Effector memory CD4-positive, alpha-beta T cell (primary cell): ENCODE measurements at regions not wholly inside any gene's neighbourhood (a gene's known extent, or its start where the extent isn't known, plus 50 kb on each side); places are given as distances from the start of the nearest gene placed in this dataset.

Source experiments
- DNase-seq, 3 donors: peaks; one replicate each; pipeline ENCODE4 v3.0.0-alpha.2; 2020
- H3K27ac ChIP-seq: 2 replicates; pipeline ENCODE4 v1.7.0; 2013; ENCODE audit warnings: mild to moderate bottlenecking, low read length, moderate library complexity; ENCODE audit not compliant: insufficient read depth, poor library complexity, severe bottlenecking
- H3K27me3 ChIP-seq: replicated peaks from 2 replicates; pipeline ENCODE4 v1.7.0; 2013; ENCODE audit warnings: mild to moderate bottlenecking, low read length; ENCODE audit not compliant: insufficient read depth, control insufficient read depth, poor library complexity, severe bottlenecking
- H3K36me3 ChIP-seq: 2 replicates; pipeline ENCODE4 v1.7.0; 2013; ENCODE audit warnings: mild to moderate bottlenecking, low read length, moderate library complexity; ENCODE audit not compliant: control insufficient read depth, insufficient read depth
- H3K4me1 ChIP-seq: 2 replicates; pipeline ENCODE4 v1.7.0; 2013; ENCODE audit warnings: low read length, mild to moderate bottlenecking; ENCODE audit not compliant: control insufficient read depth, insufficient read depth, poor library complexity, severe bottlenecking
- H3K4me3 ChIP-seq: 2 replicates; pipeline ENCODE4 v1.7.0; 2013; ENCODE audit warnings: low read length, low read depth, mild to moderate bottlenecking; ENCODE audit not compliant: insufficient read depth, poor library complexity, severe bottlenecking
- H3K9me3 ChIP-seq: 2 replicates; pipeline ENCODE4 v1.7.0; 2013; ENCODE audit warnings: mild to moderate bottlenecking, low read length, moderate library complexity; ENCODE audit not compliant: control insufficient read depth

DNA sequence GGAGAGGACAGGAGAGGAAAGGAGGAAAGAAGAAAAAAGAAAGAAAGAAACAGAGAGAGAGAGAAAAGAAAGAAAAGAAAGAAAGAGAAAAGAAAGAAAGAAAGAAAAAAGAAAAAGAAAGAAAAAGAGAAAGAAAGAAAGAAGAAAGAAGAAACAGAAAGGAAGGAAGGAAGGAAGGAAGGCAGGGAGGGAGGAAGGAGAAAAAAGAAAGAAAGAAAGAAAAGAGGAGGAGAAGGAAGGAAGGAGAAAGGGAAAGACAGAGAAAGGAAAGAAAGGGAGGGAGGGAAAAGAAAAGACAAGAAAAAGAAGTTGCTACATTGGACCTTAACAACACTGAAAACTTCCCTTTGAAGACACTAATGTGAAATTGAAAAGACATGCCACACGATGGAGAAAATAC is 56.6 kb upstream of the CCL2 start:
- no peaks in the 10 kb centered on the region for H3K27me3 ChIP-seq
- H3K9me3 ChIP-seq: no peaks in the 10 kb centered on the region

DNA sequence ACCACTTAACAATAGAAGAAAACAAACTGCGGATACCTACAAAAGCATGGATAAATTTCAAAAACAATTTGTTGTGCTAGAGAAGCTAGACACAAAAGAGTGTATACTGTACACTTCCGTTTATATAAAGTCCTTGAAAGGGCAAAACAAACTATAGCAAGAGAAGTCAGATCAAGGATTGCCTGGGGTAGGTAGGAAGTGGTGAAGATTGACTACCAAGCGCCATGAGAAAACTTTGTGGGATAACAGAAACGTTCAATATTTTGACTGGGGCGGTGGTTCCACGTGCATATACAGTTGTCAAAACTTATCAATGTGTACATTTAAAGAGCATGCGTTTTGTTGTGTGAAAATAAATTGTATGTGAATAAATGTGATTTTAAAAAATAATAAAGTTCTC is 55.6 kb upstream of the CCL2 start:
- H3K9me3 ChIP-seq: no peaks in the 10 kb centered on the region
- no peaks in the 10 kb centered on the region for H3K27me3 ChIP-seq
- no peaks in the 10 kb centered on the region for H3K36me3 ChIP-seq
- H3K27ac ChIP-seq: no peak overlapping the region
- H3K4me1 ChIP-seq: no peaks in the 10 kb centered on the region
- no peak for DNase-seq
- no peak overlapping the region for H3K4me3 ChIP-seq

More for the DNA sequence above, 56.6 kb upstream of the CCL2 start:
- no peak overlapping the region for H3K27ac ChIP-seq
- no peak overlapping the region for H3K4me3 ChIP-seq
- no peaks in the 10 kb centered on the region for H3K4me1 ChIP-seq
- no peak for DNase-seq
- H3K36me3 ChIP-seq: no peaks in the 10 kb centered on the region

DNA sequence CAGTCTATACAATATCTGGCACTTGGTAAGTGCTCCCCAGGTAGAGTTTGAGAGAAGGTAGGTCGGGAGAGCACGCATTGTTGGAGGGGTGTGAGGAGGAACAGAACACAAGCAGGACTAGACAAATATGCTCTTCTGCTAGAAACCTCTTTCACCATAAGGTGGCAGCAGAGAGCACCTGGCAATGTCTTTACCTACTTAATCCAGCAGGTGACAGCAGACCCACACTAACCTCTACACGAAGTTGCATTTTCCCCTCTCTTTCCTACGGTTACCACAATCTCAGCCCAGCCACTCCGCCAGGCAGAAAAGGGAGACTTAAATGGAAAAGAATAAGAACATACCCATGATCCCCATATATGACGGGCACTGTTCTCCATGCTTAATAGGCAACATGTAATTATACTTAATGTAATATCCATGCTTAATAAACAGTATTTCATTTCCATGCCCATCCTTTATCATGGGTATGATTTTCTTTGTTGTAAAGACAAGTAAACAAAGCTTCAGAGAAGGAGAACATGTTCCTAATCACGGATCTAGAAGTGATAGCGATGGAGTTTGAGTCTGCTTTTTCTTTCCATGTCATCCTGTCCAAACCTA is 55.1 kb upstream of the CCL2 start:
- H3K4me3 ChIP-seq: no peak overlapping the region
- no peaks in the 10 kb centered on the region for H3K36me3 ChIP-seq
- H3K27me3 ChIP-seq: no peaks in the 10 kb centered on the region
- H3K27ac ChIP-seq: no peak overlapping the region
- DNase-seq: peak; percentile 21 to 50 (median 23)
- H3K9me3 ChIP-seq: no peaks in the 10 kb centered on the region
- no peaks in the 10 kb centered on the region for H3K4me1 ChIP-seq

DNA sequence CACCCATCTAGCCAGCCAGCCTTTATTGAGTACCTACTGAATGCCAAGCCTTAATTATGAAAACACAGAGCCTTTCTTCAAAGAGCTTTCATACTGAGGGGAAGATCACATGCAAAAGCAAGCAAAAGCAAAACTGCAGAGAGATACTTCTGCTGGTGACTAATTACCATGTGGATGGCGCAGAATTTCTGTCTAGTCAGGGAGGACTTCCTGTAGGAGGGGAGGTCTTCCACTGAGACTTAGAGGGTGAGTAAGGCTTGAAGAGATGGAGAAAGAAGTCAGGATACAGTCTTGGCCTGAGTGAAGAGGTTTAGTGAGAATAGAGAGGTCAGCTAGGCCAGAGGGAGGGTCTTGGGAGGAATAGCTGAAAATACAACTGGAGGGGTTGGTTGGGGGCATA is 53.9 kb upstream of the CCL2 start:
- no peaks in the 10 kb centered on the region for H3K4me1 ChIP-seq
- H3K27me3 ChIP-seq: no peaks in the 10 kb centered on the region
- no peaks in the 10 kb centered on the region for H3K9me3 ChIP-seq
- DNase-seq: no peak
- H3K36me3 ChIP-seq: no peaks in the 10 kb centered on the region
- H3K27ac ChIP-seq: no peak overlapping the region
- no peak overlapping the region for H3K4me3 ChIP-seq

DNA sequence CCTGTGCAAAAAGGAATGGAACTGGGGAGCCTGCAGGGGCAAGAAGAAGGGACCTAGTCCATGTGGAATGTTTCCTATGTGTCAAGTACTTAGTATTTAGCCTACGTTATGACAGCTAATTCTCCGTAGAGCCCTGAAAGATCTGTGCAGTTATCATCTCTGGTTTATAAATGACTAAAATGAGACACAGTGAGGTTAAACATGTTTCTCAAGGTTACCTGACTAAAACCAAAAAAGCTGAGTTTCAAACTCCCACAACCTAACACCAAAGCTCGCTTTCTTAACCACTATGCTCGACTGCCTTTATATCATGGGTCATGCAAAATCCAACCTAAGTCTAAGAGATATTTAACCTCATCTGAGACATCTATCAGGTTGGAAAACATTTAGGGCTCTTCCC is 53.3 kb upstream of the CCL2 start:
- Histone ChIP-seq H3K27ac (no peak overlapping the region), H3K36me3 (no peaks in the 10 kb centered on the region), H3K27me3 (no peaks in the 10 kb centered on the region), H3K4me3 (no peak overlapping the region), H3K9me3 (no peaks in the 10 kb centered on the region), H3K4me1 (no peaks in the 10 kb centered on the region)
- DNase-seq: no peak

DNA sequence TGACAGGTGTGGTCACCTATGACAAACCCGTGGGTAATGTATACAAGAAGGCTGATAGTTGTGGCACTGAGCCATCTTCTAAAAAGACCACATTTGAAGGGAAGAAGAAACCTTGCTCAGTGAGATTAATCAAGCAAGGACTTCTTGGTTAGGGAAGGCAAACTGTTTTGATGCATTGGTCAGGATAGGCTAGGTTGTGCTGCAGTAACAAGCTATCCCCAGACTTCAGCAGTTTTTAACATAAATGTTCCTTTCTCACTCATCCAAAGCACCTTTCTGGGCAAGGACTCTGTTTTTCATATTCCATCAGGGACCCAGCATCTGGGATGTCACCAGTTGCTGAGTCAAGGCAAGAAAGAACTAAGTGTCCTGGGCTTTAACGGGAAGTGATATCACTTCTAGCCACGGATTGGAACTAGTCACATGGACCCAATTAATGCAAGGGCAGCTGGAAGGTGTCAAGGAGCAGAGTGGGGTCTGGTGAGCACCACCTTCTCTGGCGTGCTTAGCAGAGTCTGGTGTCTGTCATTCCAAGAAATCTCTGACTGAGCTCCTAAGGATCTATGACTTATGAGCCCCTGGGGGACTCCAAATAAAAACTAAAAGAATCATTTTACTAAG is 52.0 kb upstream of the CCL2 start:
- H3K36me3 ChIP-seq: no peaks in the 10 kb centered on the region
- DNase-seq: no peak

DNA sequence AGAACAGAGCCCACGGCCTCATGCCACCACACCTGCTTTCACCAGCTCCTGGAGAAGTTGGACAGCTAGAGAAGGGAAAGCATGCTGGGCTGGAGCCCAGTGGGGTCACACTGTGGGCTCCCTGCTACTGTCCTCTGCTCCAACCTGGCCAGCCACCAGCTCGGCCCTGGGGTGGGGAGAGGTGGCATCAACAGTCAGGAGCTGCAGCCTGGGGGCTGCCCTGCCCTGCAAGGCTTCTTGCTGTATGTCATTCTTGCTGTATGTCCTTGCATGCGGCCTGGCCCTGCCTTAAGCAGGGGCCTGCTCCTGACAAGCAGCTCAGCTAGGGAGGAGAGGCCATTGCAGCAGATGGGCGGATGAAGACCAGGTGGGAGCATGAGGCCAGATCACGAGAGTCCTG is 50.7 kb upstream of the CCL2 start:
- no peaks in the 10 kb centered on the region for H3K36me3 ChIP-seq
- H3K27me3 ChIP-seq: no peaks in the 10 kb centered on the region
- H3K4me1 ChIP-seq: no peaks in the 10 kb centered on the region
- no peaks in the 10 kb centered on the region for H3K9me3 ChIP-seq
- DNase-seq: no peak
- no peak overlapping the region for H3K4me3 ChIP-seq
- H3K27ac ChIP-seq: no peak overlapping the region

More for the DNA sequence above, 52.0 kb upstream of the CCL2 start:
- no peaks in the 10 kb centered on the region for H3K9me3 ChIP-seq
- H3K27ac ChIP-seq: no peak overlapping the region
- H3K4me1 ChIP-seq: no peaks in the 10 kb centered on the region
- no peak overlapping the region for H3K4me3 ChIP-seq
- no peaks in the 10 kb centered on the region for H3K27me3 ChIP-seq
